ENCODE measurements at regions not wholly inside any gene's neighbourhood (a gene's known extent, or its start where the extent isn't known, plus 50 kb on each side); places are given as distances from the start of the nearest gene placed in this dataset.
"Not testable (repeated sequence)": the region's sequence is repeated elsewhere in the genome, so short reads cannot be mapped to it uniquely, and the experiment has no call there.

DNA sequence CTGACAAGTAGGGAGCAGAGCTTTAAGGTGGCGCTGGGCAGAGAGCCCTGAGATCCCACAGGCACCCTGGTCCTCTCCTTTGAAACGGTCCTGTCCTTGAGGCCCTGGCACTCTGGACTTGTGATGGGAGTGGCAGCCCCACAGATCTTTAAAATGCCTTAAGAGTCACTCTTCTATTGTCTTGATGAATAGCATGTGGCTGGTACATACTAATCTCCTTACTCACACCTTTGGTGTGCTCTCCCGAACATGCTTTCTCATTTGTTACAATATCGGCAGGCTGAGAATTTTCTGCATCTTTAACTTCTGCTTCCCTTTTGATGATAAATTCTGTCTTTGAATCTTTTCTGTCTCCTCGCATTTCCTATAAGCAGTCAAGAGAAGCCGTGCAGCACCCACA is 333.8 kb downstream of the TFAP2A start:
- H3K4me1 Mint-ChIP-seq = no peaks in the 10 kb centered on the region
- H3K4me3 Mint-ChIP-seq = no peak overlapping the region
- H3K4me3 ChIP-seq (ENCODE audit: low read length) = no peak overlapping the region
- no peaks in the 10 kb centered on the region for H3K36me3 ChIP-seq (ENCODE audit: control insufficient read depth, insufficient read depth, low read length)
- DNase-seq = no peak
- peaks cover 5 to 6% of the 10 kb centered on the region in 2 donors for H3K9me3 Mint-ChIP-seq
- H3K4me1 ChIP-seq (ENCODE audit: control insufficient read depth, insufficient read depth, low read length) = no peaks in the 10 kb centered on the region
- no peaks in the 10 kb centered on the region for H3K36me3 Mint-ChIP-seq
- H3K27ac ChIP-seq (ENCODE audit: low read length) = no peak overlapping the region
- TF ChIP-seq CTCF (IDR thresholded peaks at IDR 0.05) = no peak
- ATAC-seq = no peak
- no peaks in the 10 kb centered on the region for H3K9me3 ChIP-seq (ENCODE audit: control insufficient read depth, insufficient read depth, low read length)
- no peaks in the 10 kb centered on the region for H3K27me3 Mint-ChIP-seq (ENCODE audit: low read depth in 2 of 2)
- intact Hi-C loops (cut with micrococcal nuclease) = no loop called here
- 90% methylated on average over 6 of the region's 6 CpGs for WGBS (ENCODE audit: insufficient coverage)
- H3K27me3 ChIP-seq (ENCODE audit: control insufficient read depth, insufficient read depth, low read length) = no peaks in the 10 kb centered on the region
- no peak overlapping the region for H3K27ac Mint-ChIP-seq

- Mint-ChIP-seq H3K4me1 (no peaks in the 10 kb centered on the region), H3K27ac (no peak overlapping the region), H3K27me3 (ENCODE audit: low read depth in 2 of 2) (no peaks in the 10 kb centered on the region), H3K4me3 (no peak overlapping the region), H3K9me3 (peaks cover 5 to 6% of the 10 kb centered on the region in 2 donors), H3K36me3 (no peaks in the 10 kb centered on the region)
- no peaks in the 10 kb centered on the region for H3K9me3 ChIP-seq (ENCODE audit: control insufficient read depth, insufficient read depth, low read length)
- no peak for DNase-seq
- no peaks in the 10 kb centered on the region for H3K36me3 ChIP-seq (ENCODE audit: control insufficient read depth, insufficient read depth, low read length)
- ATAC-seq = no peak
- no peak overlapping the region for H3K4me3 ChIP-seq (ENCODE audit: low read length)
- H3K27me3 ChIP-seq (ENCODE audit: control insufficient read depth, insufficient read depth, low read length) = no peaks in the 10 kb centered on the region
- no peak overlapping the region for H3K27ac ChIP-seq (ENCODE audit: low read length)
- no peaks in the 10 kb centered on the region for H3K4me1 ChIP-seq (ENCODE audit: control insufficient read depth, insufficient read depth, low read length)
- TF ChIP-seq CTCF (IDR thresholded peaks at IDR 0.05) = no peak
- intact Hi-C loops (cut with micrococcal nuclease) = no loop called here
- 92% methylated on average over 1 of the region's 4 CpGs for WGBS (ENCODE audit: insufficient coverage)
Measured at GRCh38 chr6:10080561-10080960, 334.3 kb downstream of the TFAP2A start.

GRCh38 chr6:10078581-10078980 is 336.3 kb downstream of the TFAP2A start:
- no peaks in the 10 kb centered on the region for H3K36me3 Mint-ChIP-seq
- DNase-seq (no peak), ATAC-seq (no peak)
- H3K4me3 ChIP-seq (ENCODE audit: low read length) = no peak overlapping the region
- H3K4me1 ChIP-seq (ENCODE audit: control insufficient read depth, insufficient read depth, low read length) = no peaks in the 10 kb centered on the region
- H3K27ac Mint-ChIP-seq = no peak overlapping the region
- no peaks in the 10 kb centered on the region for H3K4me1 Mint-ChIP-seq
- H3K9me3 Mint-ChIP-seq = peaks cover 4 to 5% of the 10 kb centered on the region in 2 donors
- TF ChIP-seq CTCF (IDR thresholded peaks at IDR 0.05) = no peak
- intact Hi-C loops (cut with micrococcal nuclease) = no loop called here
- H3K4me3 Mint-ChIP-seq = no peak overlapping the region
- no peaks in the 10 kb centered on the region for H3K27me3 Mint-ChIP-seq (ENCODE audit: low read depth in 2 of 2)
- H3K36me3 ChIP-seq (ENCODE audit: control insufficient read depth, insufficient read depth, low read length) = no peaks in the 10 kb centered on the region
- H3K27ac ChIP-seq (ENCODE audit: low read length) = no peak overlapping the region
- WGBS (ENCODE audit: insufficient coverage) = 97% methylated on average over 5 of the region's 6 CpGs
- H3K9me3 ChIP-seq (ENCODE audit: control insufficient read depth, insufficient read depth, low read length) = no peaks in the 10 kb centered on the region
- no peaks in the 10 kb centered on the region for H3K27me3 ChIP-seq (ENCODE audit: control insufficient read depth, insufficient read depth, low read length)

DNA sequence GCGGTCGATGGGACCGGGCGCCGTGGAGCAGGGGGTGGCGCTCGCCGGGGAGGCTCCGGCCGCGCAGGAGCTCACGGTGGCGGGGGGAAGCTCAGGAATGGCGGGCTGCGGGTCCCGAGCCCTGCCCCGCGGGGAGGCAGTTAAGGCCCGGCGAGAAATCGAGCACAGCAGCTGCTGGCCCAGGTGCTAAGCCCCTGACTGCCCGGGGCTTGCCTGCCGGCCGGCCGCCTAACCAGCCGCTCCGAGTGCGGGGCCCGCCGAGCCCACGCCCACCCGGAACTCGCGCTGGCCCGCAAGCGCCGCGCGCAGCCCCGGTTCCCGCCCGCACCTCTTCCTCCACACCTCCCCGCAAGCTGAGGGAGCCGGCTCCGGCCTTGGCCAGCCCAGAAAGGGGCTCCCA is 340.1 kb downstream of the TFAP2A start:
- H3K27me3 Mint-ChIP-seq (ENCODE audit: low read depth in 2 of 2); H3K4me3 ChIP-seq (ENCODE audit: low read length); H3K27ac Mint-ChIP-seq; H3K4me1 ChIP-seq (ENCODE audit: control insufficient read depth, insufficient read depth, low read length); H3K27me3 ChIP-seq (ENCODE audit: control insufficient read depth, insufficient read depth, low read length); H3K27ac ChIP-seq (ENCODE audit: low read length); H3K4me1 Mint-ChIP-seq; H3K36me3 Mint-ChIP-seq; H3K9me3 Mint-ChIP-seq; H3K4me3 Mint-ChIP-seq; H3K9me3 ChIP-seq (ENCODE audit: control insufficient read depth, insufficient read depth, low read length); intact Hi-C loops (cut with micrococcal nuclease); H3K36me3 ChIP-seq (ENCODE audit: control insufficient read depth, insufficient read depth, low read length); DNase-seq; ATAC-seq: not testable (repeated sequence)
- 96% methylated on average over 45 of the region's 45 CpGs for WGBS (ENCODE audit: insufficient coverage)

Measured in natural killer cell (primary cell).